CD4-positive, alpha-beta T cell (primary cell): ENCODE measurements at regions not wholly inside any gene's neighbourhood (a gene's known extent, or its start where the extent isn't known, plus 50 kb on each side); places are given as distances from the start of the nearest gene placed in this dataset.

Experiments
- ATAC-seq: fragments of 200-7000 bp; cut with Tn5 transposase; one replicate; pipeline ENCODE4 v1.10.0; 2022; ENCODE audit warnings: mild to moderate bottlenecking; ENCODE audit not compliant: poor library complexity
- CTCF ChIA-PET: fragments of 350-600 bp; sonication (Branson Sonifier 250); formaldehyde crosslinking; loops from one replicate; lab custom pipeline; 2021; ENCODE audit warnings: antibody characterized with exemption, inconsistent platforms; lab: Charles Lee
- POLR2A ChIA-PET: fragments of 350-600 bp; sonication (Branson Sonifier 250); formaldehyde crosslinking; loops from one replicate; lab custom pipeline; 2021; ENCODE audit warnings: antibody characterized with exemption, inconsistent platforms; lab: Charles Lee
- DNase-seq, 14 experiments: peaks; one replicate each; pipeline ENCODE4 v3.0.0-alpha.2; 2013 to 2020; ENCODE audit warnings: mixed read lengths in 2 of 14
- H3K27ac ChIP-seq, 2 donors: one replicate each; pipeline versions ENCODE4 v1.5.1 to v1.7.0; 2013; ENCODE audit warnings: low read length in 2 of 2, low read depth in 1 of 2, mild to moderate bottlenecking in 1 of 2
- H3K27me3 ChIP-seq, 2 experiments: 1 replicate in 1 of 2; 2 replicates in 1 of 2; pipeline versions ENCODE4 v1.6.1 to v1.7.0; 2013; ENCODE audit warnings: low read length in 2 of 2, control low read depth in 1 of 2, mild to moderate bottlenecking in 1 of 2, moderate library complexity in 1 of 2; ENCODE audit not compliant: insufficient read depth in 2 of 2, control insufficient read depth in 1 of 2
- H3K36me3 ChIP-seq: one replicate; pipeline ENCODE4 v1.6.1; 2013; ENCODE audit warnings: low read length, control low read depth; ENCODE audit not compliant: insufficient read depth
- H3K4me1 ChIP-seq: one replicate; pipeline ENCODE4 v1.6.1; 2013; ENCODE audit warnings: low read length, control low read depth; ENCODE audit not compliant: insufficient read depth
- H3K4me3 ChIP-seq: one replicate; pipeline ENCODE4 v1.5.1; 2013; ENCODE audit warnings: mild to moderate bottlenecking, low read length, moderate library complexity
- H3K9me3 ChIP-seq, 2 experiments: 1 replicate in 1 of 2; 2 replicates in 1 of 2; pipeline versions ENCODE4 v1.6.1 to v1.7.0; 2013; ENCODE audit warnings: low read length in 2 of 2, mild to moderate bottlenecking in 2 of 2, control low read depth in 1 of 2, moderate library complexity in 1 of 2; ENCODE audit not compliant: control insufficient read depth in 1 of 2, insufficient read depth in 1 of 2
- H3K27ac Mint-ChIP-seq: one replicate; pipeline ENCODE4 v1.8.0; 2020; ENCODE audit warnings: mixed read lengths
- H3K27me3 Mint-ChIP-seq: one replicate; pipeline ENCODE4 v1.8.0; 2021; ENCODE audit warnings: mixed read lengths
- H3K36me3 Mint-ChIP-seq: one replicate; pipeline ENCODE4 v1.8.0; 2021; ENCODE audit warnings: low read depth, mixed read lengths
- H3K4me1 Mint-ChIP-seq: one replicate; pipeline ENCODE4 v1.8.0; 2021; ENCODE audit warnings: low read depth, mixed read lengths
- H3K4me3 Mint-ChIP-seq: one replicate; pipeline ENCODE4 v1.8.0; 2020; ENCODE audit warnings: mild to moderate bottlenecking, mixed read lengths
- H3K9me3 Mint-ChIP-seq: one replicate; pipeline ENCODE4 v1.8.0; 2020; ENCODE audit warnings: mixed read lengths
- intact Hi-C, 2 experiments: fragments of 100-400 bp; cut with DNase I in 1 of 2; cut with micrococcal nuclease in 1 of 2; formaldehyde crosslinking; loops; one replicate each; pipeline versions ENCODE4 v1.15.1 to v1.9.0; 2023 to 2025; cut with DNase I, micrococcal nuclease
- TF ChIP-seq, protein P1 (sequence below): fragments of 200-600 bp; IDR thresholded peaks from one replicate; pipeline ENCODE4 v1.8.0; 2022; ENCODE audit warnings: antibody characterized with exemption, mild to moderate bottlenecking

- H3K36me3 ChIP-seq, result no peaks in the 10 kb centered on the region
- H3K27me3 Mint-ChIP-seq, result peaks cover 20% of the 10 kb centered on the region
- no peak overlapping the region for H3K27ac ChIP-seq
- no peaks in the 10 kb centered on the region for H3K4me1 Mint-ChIP-seq
- no peaks in the 10 kb centered on the region for H3K9me3 ChIP-seq
- no peaks in the 10 kb centered on the region for H3K36me3 Mint-ChIP-seq
- no peaks in the 10 kb centered on the region for H3K9me3 Mint-ChIP-seq
- no peak overlapping the region for H3K4me3 ChIP-seq
- CTCF ChIA-PET, result no interaction called here
- POLR2A ChIA-PET, result no interaction called here
- no peak for ATAC-seq
- no peak for DNase-seq
- no peak overlapping the region for H3K27ac Mint-ChIP-seq
- TF ChIP-seq, protein P1, sequence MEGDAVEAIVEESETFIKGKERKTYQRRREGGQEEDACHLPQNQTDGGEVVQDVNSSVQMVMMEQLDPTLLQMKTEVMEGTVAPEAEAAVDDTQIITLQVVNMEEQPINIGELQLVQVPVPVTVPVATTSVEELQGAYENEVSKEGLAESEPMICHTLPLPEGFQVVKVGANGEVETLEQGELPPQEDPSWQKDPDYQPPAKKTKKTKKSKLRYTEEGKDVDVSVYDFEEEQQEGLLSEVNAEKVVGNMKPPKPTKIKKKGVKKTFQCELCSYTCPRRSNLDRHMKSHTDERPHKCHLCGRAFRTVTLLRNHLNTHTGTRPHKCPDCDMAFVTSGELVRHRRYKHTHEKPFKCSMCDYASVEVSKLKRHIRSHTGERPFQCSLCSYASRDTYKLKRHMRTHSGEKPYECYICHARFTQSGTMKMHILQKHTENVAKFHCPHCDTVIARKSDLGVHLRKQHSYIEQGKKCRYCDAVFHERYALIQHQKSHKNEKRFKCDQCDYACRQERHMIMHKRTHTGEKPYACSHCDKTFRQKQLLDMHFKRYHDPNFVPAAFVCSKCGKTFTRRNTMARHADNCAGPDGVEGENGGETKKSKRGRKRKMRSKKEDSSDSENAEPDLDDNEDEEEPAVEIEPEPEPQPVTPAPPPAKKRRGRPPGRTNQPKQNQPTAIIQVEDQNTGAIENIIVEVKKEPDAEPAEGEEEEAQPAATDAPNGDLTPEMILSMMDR, result no peak
- no peaks in the 10 kb centered on the region for H3K4me1 ChIP-seq
- peaks cover 2 to 3% of the 10 kb centered on the region in 2 experiments for H3K27me3 ChIP-seq
- intact Hi-C loops, result no loop called here
- H3K4me3 Mint-ChIP-seq, result no peak overlapping the region
These were observed 64.8 kb upstream of the FGG start for GRCh38 chr4:154677300-154677699.

DNA sequence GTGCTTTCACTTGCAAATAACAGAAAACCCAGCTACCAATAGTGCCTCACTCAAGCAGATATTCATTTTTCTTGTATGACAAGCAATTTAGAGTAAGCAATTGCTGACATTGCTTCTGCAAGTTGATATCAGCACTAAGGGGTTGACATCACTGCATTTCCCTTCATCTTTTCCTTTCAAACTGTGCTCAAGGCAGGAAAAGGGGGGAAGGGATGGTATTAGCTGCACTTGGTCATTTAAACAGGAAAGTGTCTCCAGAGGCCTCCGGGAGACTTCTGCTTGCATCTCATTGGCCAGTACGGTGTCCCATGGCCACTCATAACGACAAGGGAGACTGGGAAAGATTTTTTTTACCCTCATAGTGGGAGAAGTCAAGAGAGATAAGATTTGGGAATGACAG lies 65.5 kb upstream of the FGG start:
- H3K4me3 ChIP-seq, result no peak overlapping the region
- TF ChIP-seq, protein P1, result no peak
- DNase-seq (no peak), ATAC-seq (no peak)
- no peaks in the 10 kb centered on the region for H3K9me3 Mint-ChIP-seq
- no peaks in the 10 kb centered on the region for H3K4me1 Mint-ChIP-seq
- H3K27ac Mint-ChIP-seq, result no peak overlapping the region
- H3K36me3 ChIP-seq, result no peaks in the 10 kb centered on the region
- H3K27me3 ChIP-seq, result peaks cover 3 to 6% of the 10 kb centered on the region in 2 experiments
- no peak overlapping the region for H3K4me3 Mint-ChIP-seq
- CTCF ChIA-PET, result no interaction called here
- intact Hi-C loops, result no loop called here
- no peaks in the 10 kb centered on the region for H3K9me3 ChIP-seq
- no peak overlapping the region for H3K27ac ChIP-seq
- POLR2A ChIA-PET, result no interaction called here
- no peaks in the 10 kb centered on the region for H3K36me3 Mint-ChIP-seq
- H3K4me1 ChIP-seq, result no peaks in the 10 kb centered on the region
- H3K27me3 Mint-ChIP-seq, result peaks cover 24% of the 10 kb centered on the region

DNA sequence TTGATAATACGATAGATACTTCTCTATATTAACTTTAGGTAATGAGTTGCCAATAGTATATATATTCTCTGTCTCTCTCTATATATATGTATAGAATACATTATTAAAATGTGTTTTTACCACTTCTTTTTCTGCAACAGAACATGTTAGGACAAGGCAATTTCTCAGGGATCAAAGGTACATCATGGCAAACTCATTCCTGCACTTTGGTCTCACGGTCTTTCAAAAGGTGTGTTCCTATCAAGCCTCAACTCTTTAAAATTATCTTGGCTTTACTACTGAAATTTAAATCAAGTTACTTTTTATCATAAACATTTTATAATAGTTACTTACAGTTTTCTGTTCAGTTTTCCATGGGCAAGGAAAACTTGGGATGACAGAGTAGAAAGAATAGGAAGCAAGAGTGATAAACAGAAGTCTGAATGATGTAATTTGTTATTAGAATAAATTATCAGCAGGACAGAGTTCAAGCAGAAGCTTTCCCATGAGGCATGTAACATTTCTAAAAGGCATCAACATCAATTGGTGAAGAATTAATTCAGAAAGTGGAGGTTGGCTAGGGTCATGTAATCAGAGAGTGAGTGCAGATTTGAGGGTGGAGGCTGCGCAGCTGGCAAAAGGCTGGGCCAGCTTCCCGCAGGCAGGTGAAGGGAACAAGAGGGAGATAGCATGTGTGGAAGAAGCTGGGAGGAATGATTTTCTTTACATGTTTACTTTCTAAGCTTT lies 59.7 kb upstream of the LRAT start:
- ChIA-PET CTCF (interaction anchor here (0.7 kb wide), 1 partner anchor 842 kb away, joined by 4 read pairs; no protein-coding TSS in a partner anchor), POLR2A (no interaction called here)
- H3K4me1 ChIP-seq, result no peaks in the 10 kb centered on the region
- H3K9me3 Mint-ChIP-seq, result no peaks in the 10 kb centered on the region
- H3K27ac Mint-ChIP-seq, result no peak overlapping the region
- H3K27me3 ChIP-seq, result peaks cover 3 to 6% of the 10 kb centered on the region in 2 experiments
- peaks cover 23% of the 10 kb centered on the region for H3K27me3 Mint-ChIP-seq
- H3K4me3 Mint-ChIP-seq, result no peak overlapping the region
- H3K27ac ChIP-seq, result no peak overlapping the region
- no peaks in the 10 kb centered on the region for H3K9me3 ChIP-seq
- no peaks in the 10 kb centered on the region for H3K36me3 ChIP-seq
- no peak for ATAC-seq
- intact Hi-C loops, result no loop called here
- TF ChIP-seq, protein P1, result no peak
- H3K4me3 ChIP-seq, result no peak overlapping the region
- no peak for DNase-seq
- no peaks in the 10 kb centered on the region for H3K4me1 Mint-ChIP-seq
- no peaks in the 10 kb centered on the region for H3K36me3 Mint-ChIP-seq
